ENCODE measurements at regions not wholly inside any gene's neighbourhood (a gene's known extent, or its start where the extent isn't known, plus 50 kb on each side); places are given as distances from the start of the nearest gene placed in this dataset.

- DNase-seq (ENCODE audit: extremely low read depth, low read depth) = no peak
Observed at GRCh38 chr6:22621701-22622100, 52.3 kb downstream of the HDGFL1 start.

GRCh38 chr6:22622351-22622750 lies 53.0 kb downstream of the HDGFL1 start:
- no peak for DNase-seq (ENCODE audit: extremely low read depth, low read depth)

DNA sequence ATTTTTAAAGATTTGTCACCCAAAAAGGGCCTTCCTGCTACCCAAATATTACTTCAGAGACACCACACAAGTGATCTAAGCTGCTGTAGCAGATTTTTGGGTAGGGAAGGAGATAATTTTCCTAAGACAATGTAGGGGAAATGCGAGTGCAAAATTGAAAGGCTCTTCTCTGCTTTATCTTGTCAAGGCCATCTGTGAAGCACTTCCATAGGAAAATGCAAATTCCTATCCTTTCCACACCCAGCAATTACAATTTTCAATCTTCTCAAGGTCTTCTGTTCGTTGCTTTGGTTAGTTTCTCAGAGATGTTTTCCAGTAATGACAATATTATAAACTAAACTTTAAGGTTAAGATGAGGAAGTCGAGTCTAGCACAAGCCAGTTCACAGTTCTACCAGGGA lies 53.4 kb downstream of the HDGFL1 start:
- no peak for DNase-seq (ENCODE audit: extremely low read depth, low read depth)

DNA sequence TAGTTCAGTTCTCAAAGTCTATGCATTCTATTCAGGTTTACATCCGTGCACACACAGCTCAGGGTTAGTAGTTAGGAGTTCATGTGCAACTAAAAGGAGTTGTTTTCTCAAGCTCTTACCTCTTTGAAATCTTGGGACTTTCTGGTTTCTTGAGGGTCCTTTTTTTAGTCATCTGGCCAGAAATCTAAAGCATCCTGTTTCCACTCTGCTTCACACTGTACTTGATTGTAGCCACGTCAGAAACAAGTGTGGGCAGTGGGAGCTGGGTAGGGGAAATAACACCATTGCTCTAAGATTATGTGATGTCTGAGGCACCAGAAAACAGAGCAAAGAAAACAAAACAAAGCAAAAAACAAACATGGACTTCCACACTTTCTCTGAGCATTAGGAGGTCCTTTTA lies 58.3 kb downstream of the HDGFL1 start:
- DNase-seq (ENCODE audit: extremely low read depth, low read depth) = no peak

GRCh38 chr6:22631091-22631490 lies 61.7 kb downstream of the HDGFL1 start:
- DNase-seq (ENCODE audit: extremely low read depth, low read depth) = no peak

- no peak for DNase-seq (ENCODE audit: extremely low read depth, low read depth)
Observed at GRCh38 chr6:22632581-22633145, 63.3 kb downstream of the HDGFL1 start.

- peak; percentile 81 for DNase-seq (ENCODE audit: extremely low read depth, low read depth)
Observed at GRCh38 chr6:22636452-22636851, 67.1 kb downstream of the HDGFL1 start.

GRCh38 chr6:22637782-22638181 lies 68.4 kb downstream of the HDGFL1 start:
- peak; percentile 97 for DNase-seq (ENCODE audit: extremely low read depth, low read depth)

GRCh38 chr6:22638320-22638719 lies 69.0 kb downstream of the HDGFL1 start:
- DNase-seq (ENCODE audit: extremely low read depth, low read depth) = peak; percentile 21

GRCh38 chr6:22642254-22642653 lies 72.9 kb downstream of the HDGFL1 start:
- no peak for DNase-seq (ENCODE audit: extremely low read depth, low read depth)

DNA sequence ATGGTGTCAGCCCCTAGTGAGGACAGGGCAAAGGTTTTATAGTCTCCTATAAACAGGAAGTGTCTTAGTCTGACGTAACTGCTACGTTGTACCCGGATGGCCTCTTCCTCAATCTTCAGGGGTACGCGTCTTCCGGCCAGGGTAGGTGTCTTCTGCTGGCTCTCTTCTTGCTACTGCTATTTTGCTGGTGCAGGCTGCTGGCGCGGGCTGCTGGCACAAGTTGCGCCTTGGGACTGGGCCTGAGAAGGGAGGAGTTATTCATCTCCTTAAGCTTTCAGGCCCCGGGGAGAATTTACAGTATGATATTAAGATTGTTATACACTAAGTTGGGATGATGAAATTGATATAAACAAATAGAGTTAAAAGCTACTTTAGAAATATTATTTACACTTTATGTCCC lies 74.4 kb downstream of the HDGFL1 start:
- DNase-seq (ENCODE audit: extremely low read depth, low read depth) = no peak

DNA sequence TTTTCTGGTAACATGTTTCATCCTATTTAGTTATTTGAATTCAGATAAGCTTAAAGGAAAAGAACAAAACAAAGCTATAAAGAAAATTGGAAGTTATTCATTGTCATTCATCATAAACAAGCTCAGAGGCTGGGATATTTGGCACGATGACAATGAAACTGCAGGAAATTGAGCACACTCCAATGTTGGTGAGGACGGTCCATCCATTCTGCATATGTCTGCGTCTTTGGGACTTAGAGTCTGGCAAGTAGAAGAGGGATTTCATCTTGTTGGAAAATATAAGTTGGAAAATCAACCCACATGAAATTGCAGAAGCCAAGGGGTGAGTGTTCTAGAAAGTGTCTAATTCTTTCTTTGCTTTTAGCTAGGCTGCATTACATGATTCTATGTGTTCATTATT lies 78.4 kb downstream of the HDGFL1 start:
- no peak for DNase-seq (ENCODE audit: extremely low read depth, low read depth)

- DNase-seq (ENCODE audit: extremely low read depth, low read depth) = no peak
Observed at GRCh38 chr6:22651731-22652130, 82.4 kb downstream of the HDGFL1 start.

- DNase-seq (ENCODE audit: extremely low read depth, low read depth) = no peak
Observed at GRCh38 chr6:22653980-22654610, 84.7 kb downstream of the HDGFL1 start.

DNA sequence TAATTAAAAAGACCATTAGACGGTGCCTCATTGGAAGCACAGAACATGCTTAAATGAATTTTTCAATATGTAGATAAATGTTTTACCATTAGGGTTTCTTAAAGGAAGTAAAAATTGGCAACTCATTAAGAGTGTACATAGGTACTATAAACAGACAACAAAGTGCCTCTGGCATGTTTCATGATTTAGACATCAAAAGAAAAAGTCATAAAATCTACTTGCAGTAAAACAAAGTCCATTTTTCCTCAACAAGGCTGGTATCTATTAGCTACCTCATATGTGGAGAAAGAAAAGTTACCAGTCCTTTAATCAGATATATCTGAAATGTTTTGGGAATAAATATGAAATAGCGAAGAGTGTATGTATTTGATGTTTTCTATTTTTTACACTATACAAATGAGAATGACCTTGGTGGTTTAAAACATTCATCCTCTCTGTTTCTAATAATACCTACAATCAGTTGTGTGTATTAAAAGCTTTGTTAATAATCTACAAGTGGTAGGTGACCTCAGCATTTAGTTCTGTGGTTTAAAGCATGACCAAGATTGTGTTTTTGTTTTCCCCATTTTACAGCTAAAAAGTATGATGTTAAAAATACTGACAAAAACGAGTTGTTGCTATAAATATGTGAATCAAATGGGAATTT lies 87.5 kb downstream of the HDGFL1 start:
- no peak for DNase-seq (ENCODE audit: extremely low read depth, low read depth)

GRCh38 chr6:22657352-22657980 lies 88.1 kb downstream of the HDGFL1 start:
- no peak for DNase-seq (ENCODE audit: extremely low read depth, low read depth)

DNA sequence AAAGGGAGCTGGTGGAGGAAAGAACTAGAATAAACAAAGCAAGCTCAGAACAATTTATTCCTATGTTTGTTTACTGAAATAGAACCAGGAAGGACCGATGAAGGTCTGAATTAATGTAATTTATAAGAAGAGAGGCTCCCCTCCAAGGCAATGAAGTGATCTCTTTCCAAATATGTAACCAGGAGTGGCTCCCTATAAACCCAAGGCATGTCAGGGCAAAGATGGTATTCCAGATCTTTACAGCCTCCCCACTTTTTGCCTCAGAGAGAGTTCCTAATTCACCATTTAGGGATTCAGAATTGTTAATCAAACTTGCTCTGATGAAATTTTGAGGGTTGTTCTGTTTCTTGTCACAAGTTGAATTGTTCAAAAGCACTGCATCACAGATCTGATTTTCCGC lies 88.8 kb downstream of the HDGFL1 start:
- no peak for DNase-seq (ENCODE audit: extremely low read depth, low read depth)

DNA sequence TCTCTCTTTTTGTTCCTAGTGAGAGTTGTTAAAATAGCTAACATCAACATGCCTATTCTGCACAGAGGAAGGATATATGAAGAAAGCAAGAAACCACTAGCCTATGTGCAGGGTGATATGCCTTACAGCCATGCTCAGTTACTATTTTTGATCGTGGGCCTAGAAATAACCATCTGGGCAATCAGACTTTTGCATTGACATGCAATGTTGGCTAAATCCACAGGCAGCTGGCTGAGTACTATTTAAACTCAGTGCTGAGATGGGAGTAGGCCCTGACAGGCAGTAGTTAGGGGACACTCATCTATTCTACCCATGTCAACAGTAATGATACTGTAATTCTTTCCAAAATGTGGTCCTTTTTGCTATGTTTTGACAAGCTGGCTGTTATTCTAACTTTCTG lies 89.6 kb downstream of the HDGFL1 start:
- no peak for DNase-seq (ENCODE audit: extremely low read depth, low read depth)

DNA sequence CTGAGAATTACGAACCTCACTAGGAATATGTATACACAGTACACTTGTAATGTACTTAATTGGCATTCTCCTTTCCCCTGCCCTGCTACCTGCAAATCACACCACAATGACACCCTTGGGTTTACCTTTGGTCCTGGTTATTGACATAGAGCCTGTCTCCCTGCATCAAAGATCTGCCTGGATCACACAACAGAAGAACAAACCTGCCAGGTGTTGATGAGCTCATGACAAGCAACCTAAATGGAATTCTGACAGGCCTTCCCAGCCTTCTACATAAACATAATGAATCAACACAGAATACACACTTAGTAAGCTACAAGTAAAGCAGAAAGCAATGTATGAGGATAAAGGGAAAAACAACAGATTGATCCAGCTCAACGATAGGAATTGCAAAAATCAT lies 95.6 kb downstream of the HDGFL1 start:
- no peak for DNase-seq (ENCODE audit: extremely low read depth, low read depth)

DNA sequence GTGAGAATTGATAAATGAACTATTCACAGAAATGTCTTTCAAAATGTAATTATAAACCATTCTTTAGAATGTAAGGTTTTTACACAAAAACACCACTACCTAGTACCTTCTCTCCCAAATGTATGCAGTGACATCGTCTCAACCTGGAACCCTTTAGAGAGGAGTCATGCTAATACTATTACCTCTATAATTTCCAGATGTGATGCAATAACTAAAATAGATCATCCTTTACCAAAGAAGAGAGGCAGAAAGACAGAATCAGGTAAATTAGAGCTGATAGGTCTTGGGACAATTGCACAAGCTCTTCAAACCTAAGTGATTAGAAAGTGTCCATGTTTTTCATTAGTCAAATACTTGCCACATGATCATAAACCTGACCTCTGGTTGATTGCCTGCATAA lies 96.7 kb downstream of the HDGFL1 start:
- no peak for DNase-seq (ENCODE audit: extremely low read depth, low read depth)

DNA sequence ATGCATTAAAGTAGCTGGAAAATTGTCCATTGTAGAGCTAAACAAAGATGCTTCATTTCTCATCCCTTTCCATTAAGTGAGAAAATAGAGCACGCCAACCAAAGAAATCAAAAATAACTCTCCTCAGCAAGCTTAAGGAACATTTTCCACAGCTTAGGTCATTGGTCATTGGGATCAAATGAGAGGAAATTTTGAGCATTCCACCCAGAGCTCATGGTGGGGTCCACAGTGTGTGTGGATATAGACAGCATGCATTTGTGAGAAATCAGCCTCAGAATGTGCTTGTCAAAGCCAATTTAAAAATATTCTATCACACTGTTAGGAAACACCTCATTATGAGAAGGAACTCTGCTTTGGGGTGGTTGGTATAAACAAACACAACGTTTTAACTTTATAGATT lies 97.2 kb downstream of the HDGFL1 start:
- DNase-seq (ENCODE audit: extremely low read depth, low read depth) = no peak

- DNase-seq (ENCODE audit: extremely low read depth, low read depth) = no peak
Observed at GRCh38 chr6:22667855-22668254, 98.5 kb downstream of the HDGFL1 start.
